Mesothelial cell of epicardium (in vitro differentiated cells): ENCODE measurements at regions not wholly inside any gene's neighbourhood (a gene's known extent, or its start where the extent isn't known, plus 50 kb on each side); places are given as distances from the start of the nearest gene placed in this dataset.

Experiments
- DNase-seq, 2 experiments: peaks; one replicate each; pipeline ENCODE4 v3.0.0; 2021; ENCODE audit warnings: low spot score in 2 of 2; ENCODE audit not compliant: unreplicated experiment in 2 of 2
- H3K27ac Mint-ChIP-seq: 2 replicates; pipeline ENCODE4 v1.8.0; 2021; ENCODE audit warnings: mixed read lengths
- H3K27me3 Mint-ChIP-seq: 2 replicates; pipeline ENCODE4 v1.8.0; 2021; ENCODE audit warnings: low read depth, mixed read lengths
- H3K36me3 Mint-ChIP-seq: 2 replicates; pipeline ENCODE4 v1.8.0; 2021; ENCODE audit warnings: mixed read lengths
- H3K4me1 Mint-ChIP-seq: 2 replicates; pipeline ENCODE4 v1.8.0; 2021; ENCODE audit warnings: mixed read lengths
- H3K4me3 Mint-ChIP-seq: 2 replicates; pipeline ENCODE4 v1.8.0; 2021; ENCODE audit warnings: mild to moderate bottlenecking, moderate library complexity, mixed read lengths
- H3K9me3 Mint-ChIP-seq: 2 replicates; pipeline ENCODE4 v1.8.0; 2021; ENCODE audit warnings: mixed read lengths
- TF ChIP-seq, protein P1 (sequence below): fragments of 200-600 bp; sonication (generic); IDR thresholded peaks from one replicate; pipeline ENCODE4 v1.5.0; 2021; ENCODE audit warnings: antibody characterized with exemption; ENCODE audit not compliant: unreplicated experiment

DNA sequence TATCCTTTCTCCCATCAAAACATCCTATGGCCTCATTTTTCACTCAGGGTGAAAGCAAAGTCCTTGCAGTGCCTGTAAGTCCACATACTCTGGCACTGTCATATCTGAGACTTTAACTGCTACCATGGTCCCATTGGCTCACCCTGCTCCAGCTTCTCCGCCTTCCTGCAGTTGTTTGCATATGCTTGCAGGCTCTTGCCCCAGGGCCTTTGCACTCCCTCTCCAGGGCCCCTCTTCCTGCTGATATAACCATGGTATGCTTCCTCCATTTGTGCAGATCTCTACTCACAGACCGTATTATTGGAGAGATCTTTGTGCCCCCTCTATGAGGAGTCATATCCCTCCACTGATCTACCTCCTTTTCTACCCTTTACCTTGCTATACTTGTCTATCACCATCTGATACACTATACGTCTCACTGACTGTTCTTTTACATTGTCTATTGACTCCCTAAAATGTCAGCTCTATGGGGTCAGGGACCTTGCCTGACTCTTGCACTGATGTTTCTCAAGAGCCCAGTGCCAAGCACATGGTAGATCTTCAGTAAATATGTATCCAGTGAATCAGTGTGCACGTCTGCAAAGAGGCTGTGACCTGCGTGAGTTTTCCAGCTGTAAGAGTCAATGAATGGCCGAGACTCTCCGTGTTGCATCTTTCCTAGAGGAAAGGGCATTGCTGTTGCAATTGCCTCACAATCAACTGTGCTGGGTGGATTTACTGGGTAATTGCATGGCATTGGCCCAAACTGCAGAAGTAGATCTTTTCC, 81.7 kb upstream of the CPEB4 start:
- Mint-ChIP-seq H3K9me3 (peaks cover 17% of the 10 kb centered on the region), H3K27ac (no peak overlapping the region)

DNA sequence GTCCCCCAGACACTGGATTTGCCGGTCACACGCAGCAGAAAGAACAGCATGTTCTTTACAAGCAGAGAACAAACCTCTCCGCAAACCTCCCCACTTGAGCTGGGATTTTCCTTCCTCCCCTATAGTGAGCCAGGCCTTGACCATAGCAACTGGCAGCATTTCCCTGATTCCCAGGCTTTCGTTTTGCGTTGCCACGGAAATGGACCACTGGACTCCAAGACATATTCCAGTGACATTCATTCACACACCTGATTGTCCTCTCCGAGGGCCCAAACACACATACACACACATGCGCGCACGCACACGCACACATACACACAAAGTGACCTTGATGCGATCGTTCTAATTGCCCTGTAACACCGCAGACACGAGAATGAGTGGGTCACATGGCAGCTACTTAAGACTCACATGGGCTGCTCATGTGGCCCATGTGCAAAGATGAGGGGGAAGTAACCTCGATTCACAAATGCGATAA, 80.9 kb upstream of the CPEB4 start:
- Mint-ChIP-seq H3K4me3 (no peak overlapping the region), H3K9me3 (peaks cover 17% of the 10 kb centered on the region), H3K36me3 (no peaks in the 10 kb centered on the region), H3K27me3 (no peaks in the 10 kb centered on the region), H3K27ac (no peak overlapping the region), H3K4me1 (no peaks in the 10 kb centered on the region)
- no peak for DNase-seq
- TF ChIP-seq, protein P1, sequence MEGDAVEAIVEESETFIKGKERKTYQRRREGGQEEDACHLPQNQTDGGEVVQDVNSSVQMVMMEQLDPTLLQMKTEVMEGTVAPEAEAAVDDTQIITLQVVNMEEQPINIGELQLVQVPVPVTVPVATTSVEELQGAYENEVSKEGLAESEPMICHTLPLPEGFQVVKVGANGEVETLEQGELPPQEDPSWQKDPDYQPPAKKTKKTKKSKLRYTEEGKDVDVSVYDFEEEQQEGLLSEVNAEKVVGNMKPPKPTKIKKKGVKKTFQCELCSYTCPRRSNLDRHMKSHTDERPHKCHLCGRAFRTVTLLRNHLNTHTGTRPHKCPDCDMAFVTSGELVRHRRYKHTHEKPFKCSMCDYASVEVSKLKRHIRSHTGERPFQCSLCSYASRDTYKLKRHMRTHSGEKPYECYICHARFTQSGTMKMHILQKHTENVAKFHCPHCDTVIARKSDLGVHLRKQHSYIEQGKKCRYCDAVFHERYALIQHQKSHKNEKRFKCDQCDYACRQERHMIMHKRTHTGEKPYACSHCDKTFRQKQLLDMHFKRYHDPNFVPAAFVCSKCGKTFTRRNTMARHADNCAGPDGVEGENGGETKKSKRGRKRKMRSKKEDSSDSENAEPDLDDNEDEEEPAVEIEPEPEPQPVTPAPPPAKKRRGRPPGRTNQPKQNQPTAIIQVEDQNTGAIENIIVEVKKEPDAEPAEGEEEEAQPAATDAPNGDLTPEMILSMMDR = no peak

More for the DNA sequence above, 81.7 kb upstream of the CPEB4 start:
- TF ChIP-seq, protein P1 = no peak
- no peaks in the 10 kb centered on the region for H3K36me3 Mint-ChIP-seq
- H3K4me1 Mint-ChIP-seq = no peaks in the 10 kb centered on the region
- H3K27me3 Mint-ChIP-seq = no peaks in the 10 kb centered on the region
- no peak for DNase-seq
- no peak overlapping the region for H3K4me3 Mint-ChIP-seq

DNA sequence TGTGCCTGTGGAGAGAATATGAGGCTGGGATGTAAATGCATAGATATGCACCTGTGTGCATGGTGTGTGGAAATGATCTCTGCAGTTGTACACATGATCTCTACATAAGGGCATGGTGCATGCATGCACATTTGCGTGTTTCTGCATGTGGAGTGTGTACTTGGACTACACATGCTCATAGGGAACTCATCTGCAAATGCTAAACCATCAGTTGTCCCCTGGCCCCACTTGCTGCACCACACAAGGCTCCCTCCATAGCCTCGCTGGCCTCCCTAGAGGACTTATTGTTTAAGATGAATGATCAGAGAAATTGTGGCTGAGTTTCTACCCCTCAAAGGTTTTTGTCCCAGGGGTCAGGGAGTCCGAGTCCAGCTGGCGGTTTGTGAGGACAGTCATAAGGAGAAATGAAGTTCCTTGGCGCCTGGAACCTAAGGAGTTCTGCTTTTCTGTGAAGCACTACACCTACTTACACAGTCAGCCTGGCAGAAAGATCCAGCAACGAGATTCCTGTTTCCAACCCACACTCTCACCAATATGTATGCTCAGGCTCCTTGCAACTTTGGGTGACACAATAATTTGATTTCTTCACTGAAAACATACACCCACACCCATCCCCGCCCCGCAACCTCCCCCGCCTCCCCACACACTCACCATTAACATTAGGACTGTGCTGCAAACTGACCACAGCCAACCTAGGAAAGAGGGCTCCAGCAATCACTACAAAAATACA, 79.9 kb upstream of the CPEB4 start:
- no peaks in the 10 kb centered on the region for H3K36me3 Mint-ChIP-seq

DNA sequence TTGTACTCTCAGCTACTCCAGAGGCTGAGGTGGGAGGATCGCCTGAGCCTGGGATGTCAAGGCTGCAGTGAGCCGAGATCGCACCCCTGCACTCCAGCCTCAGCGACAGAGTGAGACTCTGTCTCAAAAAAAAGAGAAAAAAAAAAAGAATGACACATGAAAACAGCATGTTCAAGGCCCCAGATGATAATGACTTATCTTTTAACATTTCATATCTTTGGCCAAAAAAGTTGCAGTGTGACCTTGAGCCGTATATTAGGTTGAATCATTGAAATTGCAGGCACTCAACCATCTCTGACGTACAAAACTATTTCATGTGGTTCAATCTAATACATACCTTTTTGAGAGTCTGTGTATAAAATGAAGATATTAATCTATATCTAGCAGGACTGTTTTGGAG, 79.1 kb upstream of the CPEB4 start:
- H3K9me3 Mint-ChIP-seq = peaks cover 17% of the 10 kb centered on the region
- peaks cover 2% of the 10 kb centered on the region for H3K4me1 Mint-ChIP-seq
- no peaks in the 10 kb centered on the region for H3K36me3 Mint-ChIP-seq
- no peaks in the 10 kb centered on the region for H3K27me3 Mint-ChIP-seq
- TF ChIP-seq, protein P1 = no peak
- H3K27ac Mint-ChIP-seq = no peak overlapping the region
- DNase-seq = no peak
- H3K4me3 Mint-ChIP-seq = no peak overlapping the region

More for the DNA sequence above, 79.9 kb upstream of the CPEB4 start:
- Mint-ChIP-seq H3K4me3 (no peak overlapping the region), H3K9me3 (peaks cover 17% of the 10 kb centered on the region), H3K27me3 (no peaks in the 10 kb centered on the region), H3K27ac (no peak overlapping the region), H3K4me1 (no peaks in the 10 kb centered on the region)
- TF ChIP-seq, protein P1 = no peak
- DNase-seq = no peak

DNA sequence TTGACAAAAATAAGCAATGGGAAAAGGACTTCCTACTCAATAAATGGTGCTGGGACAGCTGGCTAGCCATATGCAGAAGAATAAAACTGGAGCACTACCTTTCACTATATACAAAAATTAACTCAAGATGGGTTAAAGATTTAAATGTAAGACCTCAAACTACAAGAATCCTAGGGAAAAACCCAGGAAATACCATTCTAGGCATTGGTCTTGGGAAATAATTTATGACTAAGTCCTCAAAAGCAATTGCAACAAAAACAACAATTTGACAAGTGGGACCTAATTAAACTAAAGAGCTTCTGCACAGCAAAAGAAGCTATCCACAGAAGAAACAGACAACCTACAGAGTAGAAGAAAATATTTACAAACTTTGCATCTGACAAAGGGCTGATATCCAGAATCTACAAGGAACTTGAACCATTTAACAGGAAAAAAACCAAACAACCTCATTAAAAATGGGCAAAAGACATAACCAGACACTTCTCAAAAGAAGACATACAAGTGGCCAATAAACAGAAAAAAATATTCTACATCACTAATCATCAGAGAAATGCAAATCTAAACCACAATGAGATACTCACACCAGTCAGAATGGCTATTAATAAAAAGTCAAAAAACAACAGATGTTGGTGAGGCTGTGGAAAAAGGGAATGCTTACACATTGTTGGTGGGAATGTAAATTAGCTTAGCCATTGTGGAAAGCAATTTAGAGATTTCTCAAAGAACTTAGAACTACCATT, 75.2 kb upstream of the CPEB4 start:
- TF ChIP-seq, protein P1 = no peak
- Mint-ChIP-seq H3K4me1 (peaks cover 7% of the 10 kb centered on the region), H3K36me3 (no peaks in the 10 kb centered on the region), H3K9me3 (peaks cover 12% of the 10 kb centered on the region), H3K27ac (no peak overlapping the region), H3K4me3 (no peak overlapping the region), H3K27me3 (no peaks in the 10 kb centered on the region)
- no peak for DNase-seq
